ENCODE measurements at regions not wholly inside any gene's neighbourhood (a gene's known extent, or its start where the extent isn't known, plus 50 kb on each side); places are given as distances from the start of the nearest gene placed in this dataset.

DNA sequence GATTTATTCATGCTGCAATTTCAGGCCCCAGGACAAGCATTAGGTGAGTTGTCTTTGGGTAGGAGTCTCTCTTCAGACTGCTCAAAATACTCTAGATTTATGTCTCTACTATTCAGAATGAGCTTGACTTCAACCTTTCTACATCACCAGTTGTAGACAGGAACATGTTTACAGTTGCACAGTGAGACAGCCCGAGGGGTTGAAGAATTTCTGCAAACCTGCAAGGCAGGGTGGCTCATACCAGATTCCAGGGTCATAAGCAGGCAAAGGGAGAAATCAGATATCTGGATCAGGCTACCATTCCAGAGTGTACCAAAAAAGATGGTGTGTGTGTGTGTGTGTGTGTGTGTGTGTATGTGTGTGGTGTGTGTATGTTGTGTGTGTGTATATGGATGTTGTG lies 112.4 kb downstream of the SPP2 start (continued):
- TF ChIP-seq ZNF114 (CRISPR knock-in tag; IDR thresholded peaks at IDR 0.05) = no peak
- TF ChIP-seq ZNF331 (CRISPR knock-in tag; IDR thresholded peaks at IDR 0.05; ENCODE audit: low read depth) = no peak
- TF ChIP-seq CREB1 (CRISPR knock-in tag; IDR thresholded peaks at IDR 0.05; ENCODE audit: low read depth) = no peak
- TF ChIP-seq POLR2AphosphoS5 (IDR thresholded peaks at IDR 0.05; ENCODE audit: low read depth) = no peak

DNA sequence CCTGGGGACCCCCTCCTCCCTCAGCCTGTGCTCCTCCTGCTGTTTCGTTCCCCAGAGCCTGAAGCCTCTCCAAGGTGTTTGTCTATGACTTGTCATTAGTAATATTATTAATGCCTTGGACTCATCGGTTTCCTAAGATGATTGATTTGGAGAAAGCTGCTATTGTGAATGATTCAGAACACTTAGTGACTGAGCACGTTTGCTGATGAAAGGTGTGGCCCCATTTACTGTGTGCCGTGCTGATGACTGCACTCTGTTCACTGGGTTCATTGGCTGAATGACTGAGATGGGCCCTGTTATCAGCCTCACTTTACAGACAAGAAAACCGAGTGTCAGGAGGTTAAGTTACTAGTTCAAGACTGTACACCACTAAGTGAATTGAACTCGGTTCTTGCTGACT lies 111.4 kb downstream of the SPP2 start:
- Mint-ChIP-seq H3K27me3 (ENCODE audit: insufficient read depth, low read depth, poor library complexity) (peaks cover 7% of the 10 kb centered on the region), H3K4me3 (no peak overlapping the region), H3K27ac (no peak overlapping the region), H3K9me3 (no peaks in the 10 kb centered on the region), H3K36me3 (ENCODE audit: low read depth) (no peaks in the 10 kb centered on the region), H3K4me1 (peaks cover 20% of the 10 kb centered on the region)
- Histone ChIP-seq H3F3A (replicated peaks; ENCODE audit: low read depth) (no peaks in the 10 kb centered on the region), H3K9me2 (ENCODE audit: insufficient read depth) (no peaks in the 10 kb centered on the region), H3K4me2 (no peak overlapping the region), H3K36me3 (ENCODE audit: insufficient read depth) (no peaks in the 10 kb centered on the region), H2AFZ (no peak overlapping the region), H3K27ac (ENCODE audit: low read depth) (no peak overlapping the region), H3K4me1 (ENCODE audit: insufficient read depth) (no peaks in the 10 kb centered on the region), H3K27me3 (ENCODE audit: insufficient read depth) (no peaks in the 10 kb centered on the region), H4K20me1 (replicated peaks; ENCODE audit: insufficient read depth) (no peaks in the 10 kb centered on the region), H3K4me3 (no peak overlapping the region), H3K79me2 (replicated peaks; ENCODE audit: insufficient read depth) (no peaks in the 10 kb centered on the region)
- DNase-seq (ENCODE audit: low spot score) = no peak
- TF ChIP-seq, protein P1, sequence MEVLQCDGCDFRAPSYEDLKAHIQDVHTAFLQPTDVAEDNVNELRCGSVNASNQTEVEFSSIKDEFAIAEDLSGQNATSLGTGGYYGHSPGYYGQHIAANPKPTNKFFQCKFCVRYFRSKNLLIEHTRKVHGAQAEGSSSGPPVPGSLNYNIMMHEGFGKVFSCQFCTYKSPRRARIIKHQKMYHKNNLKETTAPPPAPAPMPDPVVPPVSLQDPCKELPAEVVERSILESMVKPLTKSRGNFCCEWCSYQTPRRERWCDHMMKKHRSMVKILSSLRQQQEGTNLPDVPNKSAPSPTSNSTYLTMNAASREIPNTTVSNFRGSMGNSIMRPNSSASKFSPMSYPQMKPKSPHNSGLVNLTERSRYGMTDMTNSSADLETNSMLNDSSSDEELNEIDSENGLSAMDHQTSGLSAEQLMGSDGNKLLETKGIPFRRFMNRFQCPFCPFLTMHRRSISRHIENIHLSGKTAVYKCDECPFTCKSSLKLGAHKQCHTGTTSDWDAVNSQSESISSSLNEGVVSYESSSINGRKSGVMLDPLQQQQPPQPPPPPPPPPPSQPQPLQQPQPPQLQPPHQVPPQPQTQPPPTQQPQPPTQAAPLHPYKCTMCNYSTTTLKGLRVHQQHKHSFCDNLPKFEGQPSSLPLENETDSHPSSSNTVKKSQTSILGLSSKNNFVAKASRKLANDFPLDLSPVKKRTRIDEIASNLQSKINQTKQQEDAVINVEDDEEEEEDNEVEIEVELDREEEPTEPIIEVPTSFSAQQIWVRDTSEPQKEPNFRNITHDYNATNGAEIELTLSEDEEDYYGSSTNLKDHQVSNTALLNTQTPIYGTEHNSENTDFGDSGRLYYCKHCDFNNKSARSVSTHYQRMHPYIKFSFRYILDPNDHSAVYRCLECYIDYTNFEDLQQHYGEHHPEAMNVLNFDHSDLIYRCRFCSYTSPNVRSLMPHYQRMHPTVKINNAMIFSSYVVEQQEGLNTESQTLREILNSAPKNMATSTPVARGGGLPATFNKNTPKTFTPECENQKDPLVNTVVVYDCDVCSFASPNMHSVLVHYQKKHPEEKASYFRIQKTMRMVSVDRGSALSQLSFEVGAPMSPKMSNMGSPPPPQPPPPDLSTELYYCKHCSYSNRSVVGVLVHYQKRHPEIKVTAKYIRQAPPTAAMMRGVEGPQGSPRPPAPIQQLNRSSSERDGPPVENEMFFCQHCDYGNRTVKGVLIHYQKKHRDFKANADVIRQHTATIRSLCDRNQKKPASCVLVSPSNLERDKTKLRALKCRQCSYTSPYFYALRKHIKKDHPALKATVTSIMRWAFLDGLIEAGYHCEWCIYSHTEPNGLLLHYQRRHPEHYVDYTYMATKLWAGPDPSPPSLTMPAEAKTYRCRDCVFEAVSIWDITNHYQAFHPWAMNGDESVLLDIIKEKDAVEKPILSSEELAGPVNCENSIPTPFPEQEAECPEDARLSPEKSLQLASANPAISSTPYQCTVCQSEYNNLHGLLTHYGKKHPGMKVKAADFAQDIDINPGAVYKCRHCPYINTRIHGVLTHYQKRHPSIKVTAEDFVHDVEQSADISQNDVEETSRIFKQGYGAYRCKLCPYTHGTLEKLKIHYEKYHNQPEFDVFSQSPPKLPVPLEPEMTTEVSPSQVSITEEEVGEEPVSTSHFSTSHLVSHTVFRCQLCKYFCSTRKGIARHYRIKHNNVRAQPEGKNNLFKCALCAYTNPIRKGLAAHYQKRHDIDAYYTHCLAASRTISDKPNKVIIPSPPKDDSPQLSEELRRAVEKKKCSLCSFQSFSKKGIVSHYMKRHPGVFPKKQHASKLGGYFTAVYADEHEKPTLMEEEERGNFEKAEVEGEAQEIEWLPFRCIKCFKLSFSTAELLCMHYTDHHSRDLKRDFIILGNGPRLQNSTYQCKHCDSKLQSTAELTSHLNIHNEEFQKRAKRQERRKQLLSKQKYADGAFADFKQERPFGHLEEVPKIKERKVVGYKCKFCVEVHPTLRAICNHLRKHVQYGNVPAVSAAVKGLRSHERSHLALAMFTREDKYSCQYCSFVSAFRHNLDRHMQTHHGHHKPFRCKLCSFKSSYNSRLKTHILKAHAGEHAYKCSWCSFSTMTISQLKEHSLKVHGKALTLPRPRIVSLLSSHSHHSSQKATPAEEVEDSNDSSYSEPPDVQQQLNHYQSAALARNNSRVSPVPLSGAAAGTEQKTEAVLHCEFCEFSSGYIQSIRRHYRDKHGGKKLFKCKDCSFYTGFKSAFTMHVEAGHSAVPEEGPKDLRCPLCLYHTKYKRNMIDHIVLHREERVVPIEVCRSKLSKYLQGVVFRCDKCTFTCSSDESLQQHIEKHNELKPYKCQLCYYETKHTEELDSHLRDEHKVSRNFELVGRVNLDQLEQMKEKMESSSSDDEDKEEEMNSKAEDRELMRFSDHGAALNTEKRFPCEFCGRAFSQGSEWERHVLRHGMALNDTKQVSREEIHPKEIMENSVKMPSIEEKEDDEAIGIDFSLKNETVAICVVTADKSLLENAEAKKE (CRISPR knock-in tag; IDR thresholded peaks at IDR 0.05) = no peak
- TF ChIP-seq CREB1 (CRISPR knock-in tag; IDR thresholded peaks at IDR 0.05; ENCODE audit: low read depth) (no peak), EZH2phosphoT487 (IDR thresholded peaks at IDR 0.05; ENCODE audit: unreplicated experiment) (no peak), JUNB (IDR thresholded peaks at IDR 0.05; ENCODE audit: unreplicated experiment) (no peak), POLR2AphosphoS5 (IDR thresholded peaks at IDR 0.05; ENCODE audit: low read depth) (no peak), NANOG (IDR thresholded peaks at IDR 0.05; ENCODE audit: borderline replicate concordance) (no peak), ZNF114 (CRISPR knock-in tag; IDR thresholded peaks at IDR 0.05) (no peak), ZNF331 (CRISPR knock-in tag; IDR thresholded peaks at IDR 0.05; ENCODE audit: low read depth) (no peak), STAT1 (IDR thresholded peaks at IDR 0.05; ENCODE audit: unreplicated experiment) (no peak), EZH2 (IDR thresholded peaks at IDR 0.05; ENCODE audit: low read depth, unreplicated experiment) (no peak)
- TF ChIP-seq, protein P2, sequence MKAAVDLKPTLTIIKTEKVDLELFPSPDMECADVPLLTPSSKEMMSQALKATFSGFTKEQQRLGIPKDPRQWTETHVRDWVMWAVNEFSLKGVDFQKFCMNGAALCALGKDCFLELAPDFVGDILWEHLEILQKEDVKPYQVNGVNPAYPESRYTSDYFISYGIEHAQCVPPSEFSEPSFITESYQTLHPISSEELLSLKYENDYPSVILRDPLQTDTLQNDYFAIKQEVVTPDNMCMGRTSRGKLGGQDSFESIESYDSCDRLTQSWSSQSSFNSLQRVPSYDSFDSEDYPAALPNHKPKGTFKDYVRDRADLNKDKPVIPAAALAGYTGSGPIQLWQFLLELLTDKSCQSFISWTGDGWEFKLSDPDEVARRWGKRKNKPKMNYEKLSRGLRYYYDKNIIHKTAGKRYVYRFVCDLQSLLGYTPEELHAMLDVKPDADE (IDR thresholded peaks at IDR 0.05) = no peak
- TF ChIP-seq, protein P3, sequence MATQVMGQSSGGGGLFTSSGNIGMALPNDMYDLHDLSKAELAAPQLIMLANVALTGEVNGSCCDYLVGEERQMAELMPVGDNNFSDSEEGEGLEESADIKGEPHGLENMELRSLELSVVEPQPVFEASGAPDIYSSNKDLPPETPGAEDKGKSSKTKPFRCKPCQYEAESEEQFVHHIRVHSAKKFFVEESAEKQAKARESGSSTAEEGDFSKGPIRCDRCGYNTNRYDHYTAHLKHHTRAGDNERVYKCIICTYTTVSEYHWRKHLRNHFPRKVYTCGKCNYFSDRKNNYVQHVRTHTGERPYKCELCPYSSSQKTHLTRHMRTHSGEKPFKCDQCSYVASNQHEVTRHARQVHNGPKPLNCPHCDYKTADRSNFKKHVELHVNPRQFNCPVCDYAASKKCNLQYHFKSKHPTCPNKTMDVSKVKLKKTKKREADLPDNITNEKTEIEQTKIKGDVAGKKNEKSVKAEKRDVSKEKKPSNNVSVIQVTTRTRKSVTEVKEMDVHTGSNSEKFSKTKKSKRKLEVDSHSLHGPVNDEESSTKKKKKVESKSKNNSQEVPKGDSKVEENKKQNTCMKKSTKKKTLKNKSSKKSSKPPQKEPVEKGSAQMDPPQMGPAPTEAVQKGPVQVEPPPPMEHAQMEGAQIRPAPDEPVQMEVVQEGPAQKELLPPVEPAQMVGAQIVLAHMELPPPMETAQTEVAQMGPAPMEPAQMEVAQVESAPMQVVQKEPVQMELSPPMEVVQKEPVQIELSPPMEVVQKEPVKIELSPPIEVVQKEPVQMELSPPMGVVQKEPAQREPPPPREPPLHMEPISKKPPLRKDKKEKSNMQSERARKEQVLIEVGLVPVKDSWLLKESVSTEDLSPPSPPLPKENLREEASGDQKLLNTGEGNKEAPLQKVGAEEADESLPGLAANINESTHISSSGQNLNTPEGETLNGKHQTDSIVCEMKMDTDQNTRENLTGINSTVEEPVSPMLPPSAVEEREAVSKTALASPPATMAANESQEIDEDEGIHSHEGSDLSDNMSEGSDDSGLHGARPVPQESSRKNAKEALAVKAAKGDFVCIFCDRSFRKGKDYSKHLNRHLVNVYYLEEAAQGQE (IDR thresholded peaks at IDR 0.05; ENCODE audit: unreplicated experiment) = no peak
- TF ChIP-seq, protein P4, sequence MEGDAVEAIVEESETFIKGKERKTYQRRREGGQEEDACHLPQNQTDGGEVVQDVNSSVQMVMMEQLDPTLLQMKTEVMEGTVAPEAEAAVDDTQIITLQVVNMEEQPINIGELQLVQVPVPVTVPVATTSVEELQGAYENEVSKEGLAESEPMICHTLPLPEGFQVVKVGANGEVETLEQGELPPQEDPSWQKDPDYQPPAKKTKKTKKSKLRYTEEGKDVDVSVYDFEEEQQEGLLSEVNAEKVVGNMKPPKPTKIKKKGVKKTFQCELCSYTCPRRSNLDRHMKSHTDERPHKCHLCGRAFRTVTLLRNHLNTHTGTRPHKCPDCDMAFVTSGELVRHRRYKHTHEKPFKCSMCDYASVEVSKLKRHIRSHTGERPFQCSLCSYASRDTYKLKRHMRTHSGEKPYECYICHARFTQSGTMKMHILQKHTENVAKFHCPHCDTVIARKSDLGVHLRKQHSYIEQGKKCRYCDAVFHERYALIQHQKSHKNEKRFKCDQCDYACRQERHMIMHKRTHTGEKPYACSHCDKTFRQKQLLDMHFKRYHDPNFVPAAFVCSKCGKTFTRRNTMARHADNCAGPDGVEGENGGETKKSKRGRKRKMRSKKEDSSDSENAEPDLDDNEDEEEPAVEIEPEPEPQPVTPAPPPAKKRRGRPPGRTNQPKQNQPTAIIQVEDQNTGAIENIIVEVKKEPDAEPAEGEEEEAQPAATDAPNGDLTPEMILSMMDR (conservative IDR thresholded peaks at IDR 0.05; ENCODE audit: low read depth in 2 of 2) = no peak
- no peak for ATAC-seq
